SK-N-SH (cell line): ENCODE measurements at regions not wholly inside any gene's neighbourhood (a gene's known extent, or its start where the extent isn't known, plus 50 kb on each side); places are given as distances from the start of the nearest gene placed in this dataset.

Experiments used
- CTCF ChIP-seq: fragments of 200-600 bp; sonication (generic); IDR thresholded peaks from 2 replicates; pipeline ENCODE4 v1.6.1; 2017; ENCODE audit warnings: antibody characterized with exemption, mild to moderate bottlenecking, moderate library complexity
- EP300 ChIP-seq, 2 experiments: IDR thresholded peaks; 2 replicates each; pipeline versions ENCODE4 v1.4.0 to v1.6.1; 2012; ENCODE audit warnings: borderline replicate concordance in 1 of 2, low read depth in 1 of 2, low read length in 1 of 2
- EZH2phosphoT487 ChIP-seq: fragments of 200-600 bp; sonication (generic); IDR thresholded peaks from 2 replicates; pipeline ENCODE4 v1.6.1; 2017; ENCODE audit warnings: low read depth, mixed run types, mild to moderate bottlenecking, antibody characterized with exemption, moderate library complexity, borderline replicate concordance
- FOSL2 ChIP-seq: IDR thresholded peaks from 2 replicates; pipeline ENCODE4 v1.4.0; 2012; ENCODE audit warnings: low read depth, mild to moderate bottlenecking, moderate library complexity, borderline replicate concordance
- MXI1 ChIP-seq: IDR thresholded peaks from 2 replicates; pipeline ENCODE4 v1.6.1; 2012; ENCODE audit warnings: mild to moderate bottlenecking, low read depth, low read length, improper control_type of control experiment
- POLR2AphosphoS5 ChIP-seq: IDR thresholded peaks from 2 replicates; pipeline ENCODE4 v1.6.1; 2012; ENCODE audit warnings: low read depth, low read length
- RAD21 ChIP-seq: IDR thresholded peaks from 2 replicates; pipeline ENCODE4 v1.6.1; 2012; ENCODE audit warnings: mild to moderate bottlenecking, low read length
- RXRA ChIP-seq: IDR thresholded peaks from 2 replicates; pipeline ENCODE4 v1.4.0; 2012; ENCODE audit warnings: low read depth, mild to moderate bottlenecking, borderline replicate concordance
- SIN3A ChIP-seq: IDR thresholded peaks from 2 replicates; pipeline ENCODE4 v1.6.1; 2012; ENCODE audit warnings: low read depth, mild to moderate bottlenecking, low read length, moderate library complexity, borderline replicate concordance
- SMC3 ChIP-seq: IDR thresholded peaks from 2 replicates; pipeline ENCODE4 v1.6.1; 2012; ENCODE audit warnings: low read depth, low read length, improper control_type of control experiment
- TAF1 ChIP-seq: IDR thresholded peaks from 2 replicates; pipeline ENCODE4 v1.6.1; 2012; ENCODE audit warnings: low read depth, mild to moderate bottlenecking, low read length, moderate library complexity, borderline replicate concordance
- TCF12 ChIP-seq: IDR thresholded peaks from 2 replicates; pipeline ENCODE4 v1.4.0; 2012
- YY1 ChIP-seq: IDR thresholded peaks from 2 replicates; pipeline ENCODE4 v1.4.0; 2012; ENCODE audit warnings: low read depth, mild to moderate bottlenecking
- TF ChIP-seq, protein P1 (sequence below): fragments of 150-350 bp; IDR thresholded peaks from 2 replicates; pipeline ENCODE4 v1.6.1; 2017; ENCODE audit warnings: antibody characterized with exemption, low read length, low read depth, borderline replicate concordance

GRCh38 chr12:84785281-84785680 lies 127.3 kb downstream of the SLC6A15 start:
- TF ChIP-seq RXRA (no peak), EZH2phosphoT487 (no peak), RAD21 (no peak), YY1 (no peak), EP300 (IDR thresholded peaks at IDR 0.05; ENCODE audit: borderline replicate concordance in 1 of 2, low read depth in 1 of 2, low read length in 1 of 2) (no peak), SMC3 (no peak), CTCF (no peak), POLR2AphosphoS5 (no peak), TAF1 (no peak), SIN3A (no peak), MXI1 (no peak), TCF12 (no peak), FOSL2 (no peak)
- TF ChIP-seq, protein P1, sequence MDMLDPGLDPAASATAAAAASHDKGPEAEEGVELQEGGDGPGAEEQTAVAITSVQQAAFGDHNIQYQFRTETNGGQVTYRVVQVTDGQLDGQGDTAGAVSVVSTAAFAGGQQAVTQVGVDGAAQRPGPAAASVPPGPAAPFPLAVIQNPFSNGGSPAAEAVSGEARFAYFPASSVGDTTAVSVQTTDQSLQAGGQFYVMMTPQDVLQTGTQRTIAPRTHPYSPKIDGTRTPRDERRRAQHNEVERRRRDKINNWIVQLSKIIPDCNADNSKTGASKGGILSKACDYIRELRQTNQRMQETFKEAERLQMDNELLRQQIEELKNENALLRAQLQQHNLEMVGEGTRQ: no peak
